ENCODE measurements at regions not wholly inside any gene's neighbourhood (a gene's known extent, or its start where the extent isn't known, plus 50 kb on each side); places are given as distances from the start of the nearest gene placed in this dataset.
"Not testable (repeated sequence)": the region's sequence is repeated elsewhere in the genome, so short reads cannot be mapped to it uniquely, and the experiment has no call there.

GRCh38 chr7:50852901-50853300 lies 70.2 kb upstream of the GRB10 start:
- Histone ChIP-seq H3K27me3 (no peaks in the 10 kb centered on the region), H3K36me3 (replicated peaks in 1 of 2; ENCODE audit: insufficient read depth in 1 of 2, low read depth in 2 of 2) (no peaks in the 10 kb centered on the region), H3K27ac (no peak overlapping the region), H3K4me3 (no peak overlapping the region), H3K9me3 (no peaks in the 10 kb centered on the region), H3K4me1 (no peaks in the 10 kb centered on the region)
- no peak for DNase-seq
- intact Hi-C loops (cut with DNase I) = no loop called here
- ATAC-seq = no peak
- no peak for TF ChIP-seq POLR2A (IDR thresholded peaks at IDR 0.05)
- TF ChIP-seq CTCF (IDR thresholded peaks at IDR 0.05) = no peak

GRCh38 chr7:50851891-50852290 lies 69.2 kb upstream of the GRB10 start:
- WGBS, 2 donors = 75 to 88% methylated on average over 6 of the region's 6 CpGs

GRCh38 chr7:50851451-50851850 lies 68.8 kb upstream of the GRB10 start:
- no peak overlapping the region for H3K4me3 ChIP-seq
- no peaks in the 10 kb centered on the region for H3K9me3 ChIP-seq
- H3K27ac ChIP-seq = no peak overlapping the region
- intact Hi-C loops (cut with DNase I) = no loop called here
- no peaks in the 10 kb centered on the region for H3K4me1 ChIP-seq
- WGBS, 2 donors = 87 to 92% methylated on average over 7 of the region's 7 CpGs
- DNase-seq (no peak), ATAC-seq (no peak)
- TF ChIP-seq POLR2A (IDR thresholded peaks at IDR 0.05) (no peak), CTCF (IDR thresholded peaks at IDR 0.05) (no peak)
- no peaks in the 10 kb centered on the region for H3K27me3 ChIP-seq
- no peaks in the 10 kb centered on the region for H3K36me3 ChIP-seq (replicated peaks in 1 of 2; ENCODE audit: insufficient read depth in 1 of 2, low read depth in 2 of 2)

More at GRCh38 chr7:50851891-50852290, 69.2 kb upstream of the GRB10 start:
- peak in 2 of 4 donors; percentile 21 to 35 for DNase-seq
- no peak for ATAC-seq
- Histone ChIP-seq H3K9me3 (no peaks in the 10 kb centered on the region), H3K27me3 (no peaks in the 10 kb centered on the region), H3K36me3 (replicated peaks in 1 of 2; ENCODE audit: insufficient read depth in 1 of 2, low read depth in 2 of 2) (no peaks in the 10 kb centered on the region), H3K4me1 (no peaks in the 10 kb centered on the region), H3K27ac (no peak overlapping the region), H3K4me3 (no peak overlapping the region)
- TF ChIP-seq POLR2A (IDR thresholded peaks at IDR 0.05) = no peak
- TF ChIP-seq CTCF (IDR thresholded peaks at IDR 0.05) = no peak
- intact Hi-C loops (cut with DNase I) = no loop called here

GRCh38 chr7:50849991-50850390 lies 67.3 kb upstream of the GRB10 start:
- no peak for DNase-seq
- 71% methylated on average over 1 of the region's 1 CpG; no CpG with 5 or more reads in 1 of the 2 donors for WGBS, 2 donors
- no peak overlapping the region for H3K4me3 ChIP-seq
- no peaks in the 10 kb centered on the region for H3K36me3 ChIP-seq (replicated peaks in 1 of 2; ENCODE audit: insufficient read depth in 1 of 2, low read depth in 2 of 2)
- intact Hi-C loops (cut with DNase I) = no loop called here
- no peaks in the 10 kb centered on the region for H3K9me3 ChIP-seq
- no peak overlapping the region for H3K27ac ChIP-seq
- no peak for ATAC-seq
- H3K4me1 ChIP-seq = no peaks in the 10 kb centered on the region
- TF ChIP-seq CTCF (IDR thresholded peaks at IDR 0.05) = no peak
- no peak for TF ChIP-seq POLR2A (IDR thresholded peaks at IDR 0.05)
- H3K27me3 ChIP-seq = no peaks in the 10 kb centered on the region

GRCh38 chr7:50848203-50848602 lies 65.5 kb upstream of the GRB10 start:
- no peak for ATAC-seq
- 57 to 81% methylated on average over 2 of the region's 2 CpGs for WGBS, 2 donors

GRCh38 chr7:50844861-50845260 lies 62.2 kb upstream of the GRB10 start:
- 92 to 99% methylated on average over 7 of the region's 7 CpGs for WGBS, 2 donors

More at GRCh38 chr7:50848203-50848602, 65.5 kb upstream of the GRB10 start:
- no peaks in the 10 kb centered on the region for H3K27me3 ChIP-seq
- no peaks in the 10 kb centered on the region for H3K4me1 ChIP-seq
- no peak for DNase-seq
- H3K4me3 ChIP-seq = no peak overlapping the region
- no peaks in the 10 kb centered on the region for H3K9me3 ChIP-seq
- TF ChIP-seq POLR2A (IDR thresholded peaks at IDR 0.05) = no peak
- no peak for TF ChIP-seq CTCF (IDR thresholded peaks at IDR 0.05)
- H3K27ac ChIP-seq = no peak overlapping the region
- intact Hi-C loops (cut with DNase I) = no loop called here
- H3K36me3 ChIP-seq (replicated peaks in 1 of 2; ENCODE audit: insufficient read depth in 1 of 2, low read depth in 2 of 2) = no peaks in the 10 kb centered on the region

More at GRCh38 chr7:50844861-50845260, 62.2 kb upstream of the GRB10 start:
- DNase-seq; intact Hi-C loops (cut with DNase I); H3K4me3 ChIP-seq; H3K36me3 ChIP-seq (replicated peaks in 1 of 2; ENCODE audit: insufficient read depth in 1 of 2, low read depth in 2 of 2); ATAC-seq; H3K4me1 ChIP-seq; H3K27me3 ChIP-seq; H3K27ac ChIP-seq; H3K9me3 ChIP-seq: not testable (repeated sequence)

All from body of pancreas (tissue), 4 donors.